ENCODE measurements at regions not wholly inside any gene's neighbourhood (a gene's known extent, or its start where the extent isn't known, plus 50 kb on each side); places are given as distances from the start of the nearest gene placed in this dataset.
"Not testable (repeated sequence)": the region's sequence is repeated elsewhere in the genome, so short reads cannot be mapped to it uniquely, and the experiment has no call there.

GRCh38 chrY:6388658-6389057 lies 142.6 kb downstream of the TSPY2 start:
- TF ChIP-seq CTCF (IDR thresholded peaks at IDR 0.05; ENCODE audit: borderline replicate concordance, extremely low read depth, low read length, poor library complexity, severe bottlenecking); EZH2 (IDR thresholded peaks at IDR 0.05; ENCODE audit: borderline replicate concordance, low read depth, low read length, severe bottlenecking): not testable (repeated sequence)
